ENCODE measurements at regions not wholly inside any gene's neighbourhood (a gene's known extent, or its start where the extent isn't known, plus 50 kb on each side); places are given as distances from the start of the nearest gene placed in this dataset.

DNA sequence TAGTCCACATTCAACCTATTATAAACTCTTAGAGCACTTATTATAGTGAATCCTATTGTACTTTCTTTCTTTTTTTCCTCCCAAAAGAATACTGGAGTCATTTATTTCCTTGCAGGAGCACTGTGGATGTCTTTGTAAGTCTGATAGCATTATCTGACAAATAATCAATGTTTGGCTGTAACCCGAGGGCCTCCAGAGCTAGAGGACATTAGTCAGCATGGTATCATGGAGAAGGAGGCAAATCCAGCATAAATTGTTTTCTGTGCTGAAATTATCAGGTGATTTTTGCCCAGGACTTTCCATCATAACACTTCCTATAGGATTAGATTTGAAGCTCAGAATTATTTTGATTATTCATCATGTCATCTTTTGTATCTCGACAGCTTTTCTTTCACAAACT, 551.0 kb downstream of the ZNF608 start:
- H3K27me3 ChIP-seq (ENCODE audit: control insufficient read depth in 4 of 4, insufficient read depth in 4 of 4, low read length in 3 of 4): no peaks in the 10 kb centered on the region
- TF ChIP-seq HNF4G (IDR thresholded peaks at IDR 0.05) (no peak), HNF4A (conservative IDR thresholded peaks at IDR 0.05) (no peak), SP1 (IDR thresholded peaks at IDR 0.05) (no peak), ZBTB33 (IDR thresholded peaks at IDR 0.05) (no peak), ATF3 (IDR thresholded peaks at IDR 0.05) (no peak), YY1 (IDR thresholded peaks at IDR 0.05) (no peak), RXRA (IDR thresholded peaks at IDR 0.05) (no peak), NR2F2 (IDR thresholded peaks at IDR 0.05) (no peak), FOXA1 (IDR thresholded peaks at IDR 0.05) (no peak), EGR1 (IDR thresholded peaks at IDR 0.05; ENCODE audit: low read depth in 2 of 2) (no peak), GABPA (IDR thresholded peaks at IDR 0.05 in 1 of 2, conservative IDR thresholded peaks at IDR 0.05 in 1 of 2) (no peak), JUND (IDR thresholded peaks at IDR 0.05) (no peak), RAD21 (IDR thresholded peaks at IDR 0.05) (no peak), MAX (IDR thresholded peaks at IDR 0.05) (no peak), TAF1 (conservative IDR thresholded peaks at IDR 0.05) (no peak), FOXA2 (IDR thresholded peaks at IDR 0.05) (no peak)
- TF ChIP-seq, protein P1, sequence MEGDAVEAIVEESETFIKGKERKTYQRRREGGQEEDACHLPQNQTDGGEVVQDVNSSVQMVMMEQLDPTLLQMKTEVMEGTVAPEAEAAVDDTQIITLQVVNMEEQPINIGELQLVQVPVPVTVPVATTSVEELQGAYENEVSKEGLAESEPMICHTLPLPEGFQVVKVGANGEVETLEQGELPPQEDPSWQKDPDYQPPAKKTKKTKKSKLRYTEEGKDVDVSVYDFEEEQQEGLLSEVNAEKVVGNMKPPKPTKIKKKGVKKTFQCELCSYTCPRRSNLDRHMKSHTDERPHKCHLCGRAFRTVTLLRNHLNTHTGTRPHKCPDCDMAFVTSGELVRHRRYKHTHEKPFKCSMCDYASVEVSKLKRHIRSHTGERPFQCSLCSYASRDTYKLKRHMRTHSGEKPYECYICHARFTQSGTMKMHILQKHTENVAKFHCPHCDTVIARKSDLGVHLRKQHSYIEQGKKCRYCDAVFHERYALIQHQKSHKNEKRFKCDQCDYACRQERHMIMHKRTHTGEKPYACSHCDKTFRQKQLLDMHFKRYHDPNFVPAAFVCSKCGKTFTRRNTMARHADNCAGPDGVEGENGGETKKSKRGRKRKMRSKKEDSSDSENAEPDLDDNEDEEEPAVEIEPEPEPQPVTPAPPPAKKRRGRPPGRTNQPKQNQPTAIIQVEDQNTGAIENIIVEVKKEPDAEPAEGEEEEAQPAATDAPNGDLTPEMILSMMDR (IDR thresholded peaks at IDR 0.05; ENCODE audit: low read depth, low read length, missing input control): no peak
- TF ChIP-seq, protein P2, sequence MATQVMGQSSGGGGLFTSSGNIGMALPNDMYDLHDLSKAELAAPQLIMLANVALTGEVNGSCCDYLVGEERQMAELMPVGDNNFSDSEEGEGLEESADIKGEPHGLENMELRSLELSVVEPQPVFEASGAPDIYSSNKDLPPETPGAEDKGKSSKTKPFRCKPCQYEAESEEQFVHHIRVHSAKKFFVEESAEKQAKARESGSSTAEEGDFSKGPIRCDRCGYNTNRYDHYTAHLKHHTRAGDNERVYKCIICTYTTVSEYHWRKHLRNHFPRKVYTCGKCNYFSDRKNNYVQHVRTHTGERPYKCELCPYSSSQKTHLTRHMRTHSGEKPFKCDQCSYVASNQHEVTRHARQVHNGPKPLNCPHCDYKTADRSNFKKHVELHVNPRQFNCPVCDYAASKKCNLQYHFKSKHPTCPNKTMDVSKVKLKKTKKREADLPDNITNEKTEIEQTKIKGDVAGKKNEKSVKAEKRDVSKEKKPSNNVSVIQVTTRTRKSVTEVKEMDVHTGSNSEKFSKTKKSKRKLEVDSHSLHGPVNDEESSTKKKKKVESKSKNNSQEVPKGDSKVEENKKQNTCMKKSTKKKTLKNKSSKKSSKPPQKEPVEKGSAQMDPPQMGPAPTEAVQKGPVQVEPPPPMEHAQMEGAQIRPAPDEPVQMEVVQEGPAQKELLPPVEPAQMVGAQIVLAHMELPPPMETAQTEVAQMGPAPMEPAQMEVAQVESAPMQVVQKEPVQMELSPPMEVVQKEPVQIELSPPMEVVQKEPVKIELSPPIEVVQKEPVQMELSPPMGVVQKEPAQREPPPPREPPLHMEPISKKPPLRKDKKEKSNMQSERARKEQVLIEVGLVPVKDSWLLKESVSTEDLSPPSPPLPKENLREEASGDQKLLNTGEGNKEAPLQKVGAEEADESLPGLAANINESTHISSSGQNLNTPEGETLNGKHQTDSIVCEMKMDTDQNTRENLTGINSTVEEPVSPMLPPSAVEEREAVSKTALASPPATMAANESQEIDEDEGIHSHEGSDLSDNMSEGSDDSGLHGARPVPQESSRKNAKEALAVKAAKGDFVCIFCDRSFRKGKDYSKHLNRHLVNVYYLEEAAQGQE (IDR thresholded peaks at IDR 0.05): no peak
- WGBS: 63% methylated on average over 2 of the region's 2 CpGs
- no peak overlapping the region for H3K4me3 ChIP-seq (ENCODE audit: low read depth in 1 of 3, low read length in 3 of 3)
- no peak overlapping the region for H3K27ac ChIP-seq (ENCODE audit: low read depth in 1 of 2, low read length in 2 of 2)
- no peak for DNase-seq (ENCODE audit: low spot score)
- H3K36me3 ChIP-seq (ENCODE audit: control insufficient read depth in 4 of 4, insufficient read depth in 3 of 4, low read depth in 1 of 4, low read length in 3 of 4): no peaks in the 10 kb centered on the region
- H3K9ac ChIP-seq (ENCODE audit: low read depth in 1 of 2, low read length in 2 of 2): no peak overlapping the region
- H3K9me3 ChIP-seq (ENCODE audit: control insufficient read depth in 4 of 4, low read length in 3 of 4): no peaks in the 10 kb centered on the region
- H3K4me1 ChIP-seq (ENCODE audit: control insufficient read depth in 4 of 4, insufficient read depth in 4 of 4, low read length in 3 of 4): no peaks in the 10 kb centered on the region
